ENCODE measurements at regions not wholly inside any gene's neighbourhood (a gene's known extent, or its start where the extent isn't known, plus 50 kb on each side); places are given as distances from the start of the nearest gene placed in this dataset.

- no peak for DNase-seq
- intact Hi-C loops (cut with DNase I) = no loop called here
These were observed 315.4 kb downstream of the HAO1 start for GRCh38 chr20:7624886-7625285.

GRCh38 chr20:7627734-7628663 is 312.3 kb downstream of the HAO1 start:
- no peak for DNase-seq
- intact Hi-C loops (cut with DNase I) = no loop called here

- intact Hi-C loops (cut with DNase I) = no loop called here
- no peak for DNase-seq
These were observed 310.4 kb downstream of the HAO1 start for GRCh38 chr20:7629880-7630279.

GRCh38 chr20:7637184-7637583 is 303.1 kb downstream of the HAO1 start:
- DNase-seq = no peak
- intact Hi-C loops (cut with DNase I) = no loop called here

GRCh38 chr20:7650086-7650879 is 290.0 kb downstream of the HAO1 start:
- intact Hi-C loops (cut with DNase I) = no loop called here
- DNase-seq = no peak

- intact Hi-C loops (cut with DNase I) = no loop called here
- DNase-seq = no peak
These were observed 286.0 kb downstream of the HAO1 start for GRCh38 chr20:7654231-7654630.

- intact Hi-C loops (cut with DNase I) = no loop called here
- no peak for DNase-seq
These were observed 283.4 kb downstream of the HAO1 start for GRCh38 chr20:7656687-7657467.

GRCh38 chr20:7657569-7657968 is 282.7 kb downstream of the HAO1 start:
- DNase-seq = no peak
- intact Hi-C loops (cut with DNase I) = no loop called here

GRCh38 chr20:7660165-7660564 is 280.1 kb downstream of the HAO1 start:
- DNase-seq = no peak
- intact Hi-C loops (cut with DNase I) = no loop called here

GRCh38 chr20:7665376-7665775 is 274.9 kb downstream of the HAO1 start:
- DNase-seq = no peak
- intact Hi-C loops (cut with DNase I) = no loop called here

- no peak for DNase-seq
- intact Hi-C loops (cut with DNase I) = no loop called here
These were observed 273.1 kb downstream of the HAO1 start for GRCh38 chr20:7667194-7667593.

- intact Hi-C loops (cut with DNase I) = no loop called here
- no peak for DNase-seq
These were observed 267.7 kb downstream of the HAO1 start for GRCh38 chr20:7672571-7672970.

- no peak for DNase-seq
- intact Hi-C loops (cut with DNase I) = no loop called here
These were observed 266.4 kb downstream of the HAO1 start for GRCh38 chr20:7673841-7674240.

GRCh38 chr20:7682916-7683315 is 257.3 kb downstream of the HAO1 start:
- intact Hi-C loops (cut with DNase I) = no loop called here
- DNase-seq = no peak

- intact Hi-C loops (cut with DNase I) = no loop called here
- DNase-seq = no peak
These were observed 253.2 kb downstream of the HAO1 start for GRCh38 chr20:7687065-7687464.

GRCh38 chr20:7689151-7689550 is 251.1 kb downstream of the HAO1 start:
- intact Hi-C loops (cut with DNase I) = no loop called here

GRCh38 chr20:7691647-7692269 is 248.5 kb downstream of the HAO1 start:
- intact Hi-C loops (cut with DNase I) = no loop called here
- no peak for DNase-seq

More at GRCh38 chr20:7689151-7689550, 251.1 kb downstream of the HAO1 start:
- DNase-seq = no peak

GRCh38 chr20:7692478-7692877 is 247.8 kb downstream of the HAO1 start:
- intact Hi-C loops (cut with DNase I) = no loop called here
- DNase-seq = no peak

- intact Hi-C loops (cut with DNase I) = no loop called here
- no peak for DNase-seq
These were observed 246.5 kb downstream of the HAO1 start for GRCh38 chr20:7693761-7694160.
